HG03103 (cell line): ENCODE measurements at regions not wholly inside any gene's neighbourhood (a gene's known extent, or its start where the extent isn't known, plus 50 kb on each side); places are given as distances from the start of the nearest gene placed in this dataset.
"Not testable (repeated sequence)": the region's sequence is repeated elsewhere in the genome, so short reads cannot be mapped to it uniquely, and the experiment has no call there.

Experiments
- ATAC-seq: cut with Tn5 transposase; IDR thresholded peaks from one replicate; pipeline ENCODE4 v1.9.1; 2021; ENCODE audit warnings: low read depth; ENCODE audit not compliant: unreplicated experiment

GRCh38 chr6:18527836-18528743 is 140.9 kb downstream of the RNF144B start:
- no peak for ATAC-seq

GRCh38 chr6:18530201-18530600 is 143.1 kb downstream of the RNF144B start:
- no peak for ATAC-seq

GRCh38 chr6:18532139-18532538 is 145.0 kb downstream of the RNF144B start:
- ATAC-seq: no peak

- no peak for ATAC-seq
Observed at GRCh38 chr6:18533793-18534192, 146.6 kb downstream of the RNF144B start.

GRCh38 chr6:18536591-18537055 is 149.5 kb downstream of the RNF144B start:
- no peak for ATAC-seq

GRCh38 chr6:18538315-18538714 is 151.2 kb downstream of the RNF144B start:
- no peak for ATAC-seq

- no peak for ATAC-seq
Observed at GRCh38 chr6:18543051-18543450, 155.9 kb downstream of the RNF144B start.

- not testable (repeated sequence) for ATAC-seq
Observed at GRCh38 chr6:18545142-18545541, 158.0 kb downstream of the RNF144B start.

- no peak for ATAC-seq
Observed at GRCh38 chr6:18545726-18546125, 158.6 kb downstream of the RNF144B start.

- ATAC-seq: no peak
Observed at GRCh38 chr6:18550119-18550518, 163.0 kb downstream of the RNF144B start.

- ATAC-seq: no peak
Observed at GRCh38 chr6:18551228-18551627, 164.1 kb downstream of the RNF144B start.

GRCh38 chr6:18555750-18556149 is 168.6 kb downstream of the RNF144B start:
- ATAC-seq: no peak

- no peak for ATAC-seq
Observed at GRCh38 chr6:18561037-18561750, 174.0 kb downstream of the RNF144B start.

GRCh38 chr6:18562726-18563125 is 175.6 kb downstream of the RNF144B start:
- ATAC-seq: no peak

GRCh38 chr6:18564775-18565174 is 177.6 kb downstream of the RNF144B start:
- no peak for ATAC-seq

- ATAC-seq: no peak
Observed at GRCh38 chr6:18565231-18565630, 178.1 kb downstream of the RNF144B start.

- no peak for ATAC-seq
Observed at GRCh38 chr6:18567380-18567779, 180.2 kb downstream of the RNF144B start.

- no peak for ATAC-seq
Observed at GRCh38 chr6:18577491-18577890, 190.3 kb downstream of the RNF144B start.

- no peak for ATAC-seq
Observed at GRCh38 chr6:18579166-18579565, 192.0 kb downstream of the RNF144B start.

- ATAC-seq: no peak
Observed at GRCh38 chr6:18579869-18580268, 192.7 kb downstream of the RNF144B start.

- no peak for ATAC-seq
Observed at GRCh38 chr6:18584372-18584771, 197.2 kb downstream of the RNF144B start.
